Panc1 (cell line): ENCODE measurements at regions not wholly inside any gene's neighbourhood (a gene's known extent, or its start where the extent isn't known, plus 50 kb on each side); places are given as distances from the start of the nearest gene placed in this dataset.

ENCODE experiments used
- ATAC-seq: fragments of 200-7000 bp; cut with Tn5 transposase; 2 replicates; pipeline ENCODE4 v1.9.1; 2020; ENCODE audit warnings: mild to moderate bottlenecking, moderate library complexity
- BruUV-seq: library from RNA; stranded (reverse); fragments of 400-500 nt; replicated peaks from 2 replicates; lab custom pipeline; 2021; lab: Mats Ljungman, UMichigan
- CTCF ChIA-PET: fragments of 300-600 bp; sonication (Branson Sonifier 250); formaldehyde crosslinking; loops from one replicate; lab custom pipeline; 2022; ENCODE audit warnings: antibody characterized with exemption; lab: Charles Lee
- POLR2A ChIA-PET: fragments of 300-600 bp; sonication (Branson Sonifier 250); formaldehyde crosslinking; loops from one replicate; lab custom pipeline; 2022; ENCODE audit warnings: antibody characterized with exemption; lab: Charles Lee
- DNase-seq: peaks from one replicate; pipeline ENCODE4 v3.0.0-alpha.2; 2010; ENCODE audit warnings: low read depth, low spot score
- H3K27ac ChIP-seq: 2 replicates; pipeline ENCODE4 v1.5.1; 2011; ENCODE audit warnings: mild to moderate bottlenecking, low read length, inconsistent platforms
- H3K27me3 ChIP-seq: fragments of 200-500 bp; sonication (Bioruptor generic); 2 replicates; pipeline ENCODE4 v1.6.0; 2014; ENCODE audit warnings: low read length, inconsistent platforms; ENCODE audit not compliant: control insufficient read depth, insufficient read depth
- H3K36me3 ChIP-seq: fragments of 200-500 bp; sonication (Bioruptor generic); 2 replicates; pipeline ENCODE4 v1.5.1; 2014; ENCODE audit warnings: inconsistent platforms, mild to moderate bottlenecking, low read length, moderate library complexity; ENCODE audit not compliant: control insufficient read depth, insufficient read depth
- H3K4me1 ChIP-seq: 2 replicates; pipeline ENCODE4 v1.5.1; 2011; ENCODE audit warnings: inconsistent platforms, mild to moderate bottlenecking, low read length, moderate library complexity; ENCODE audit not compliant: control insufficient read depth, insufficient read depth
- H3K4me3 ChIP-seq, 2 experiments: 2 replicates each; pipeline ENCODE4 v1.5.1; 2011 to 2012; ENCODE audit warnings: low read depth in 2 of 2, low read length in 2 of 2, mild to moderate bottlenecking in 2 of 2, inconsistent platforms in 1 of 2, moderate library complexity in 1 of 2
- H3K9me3 ChIP-seq: fragments of 200-500 bp; sonication (Bioruptor generic); 2 replicates; pipeline ENCODE4 v1.5.1; 2014; ENCODE audit warnings: low read depth, mild to moderate bottlenecking, inconsistent platforms, low read length, moderate library complexity; ENCODE audit not compliant: control insufficient read depth, insufficient read depth
- POLR2AphosphoS5 ChIP-seq: IDR thresholded peaks from 2 replicates; pipeline ENCODE4 v1.6.1; 2012; ENCODE audit warnings: mild to moderate bottlenecking, low read depth, low read length, moderate library complexity
- SIN3A ChIP-seq: IDR thresholded peaks from 2 replicates; pipeline ENCODE4 v1.6.1; 2012; ENCODE audit warnings: low read depth, mild to moderate bottlenecking, low read length, moderate library complexity, borderline replicate concordance; ENCODE audit not compliant: insufficient read depth
- TCF7L2 ChIP-seq: IDR thresholded peaks from 2 replicates; pipeline ENCODE4 v1.6.1; 2011; ENCODE audit warnings: mild to moderate bottlenecking, low read depth, low read length, inconsistent platforms
- in situ Hi-C: cut with HindIII; loops from 2 replicates; pipeline ENCODE4 v1.10.0; 2016; ENCODE audit warnings: low sequenced_read_pairs, low pct_unique_long_range_greater_than_20kb
- intact Hi-C: fragments of 100-400 bp; cut with micrococcal nuclease; formaldehyde crosslinking; loops from one replicate; pipeline ENCODE4 v1.10.0; 2022; ENCODE audit not compliant: unreplicated experiment
- TF ChIP-seq, protein P1 (sequence below), 2 experiments: IDR thresholded peaks; 2 replicates each; pipeline ENCODE4 v1.6.1; 2011 to 2012; ENCODE audit warnings: low read depth in 2 of 2, control low read depth in 1 of 2, low read length in 1 of 2, mild to moderate bottlenecking in 1 of 2, moderate library complexity in 1 of 2; ENCODE audit not compliant: insufficient read depth in 1 of 2
- TF ChIP-seq, protein P2 (sequence below): fragments of 450-650 bp; IDR thresholded peaks from 2 replicates; pipeline ENCODE4 v1.5.1; 2017; ENCODE audit warnings: mild to moderate bottlenecking

DNA sequence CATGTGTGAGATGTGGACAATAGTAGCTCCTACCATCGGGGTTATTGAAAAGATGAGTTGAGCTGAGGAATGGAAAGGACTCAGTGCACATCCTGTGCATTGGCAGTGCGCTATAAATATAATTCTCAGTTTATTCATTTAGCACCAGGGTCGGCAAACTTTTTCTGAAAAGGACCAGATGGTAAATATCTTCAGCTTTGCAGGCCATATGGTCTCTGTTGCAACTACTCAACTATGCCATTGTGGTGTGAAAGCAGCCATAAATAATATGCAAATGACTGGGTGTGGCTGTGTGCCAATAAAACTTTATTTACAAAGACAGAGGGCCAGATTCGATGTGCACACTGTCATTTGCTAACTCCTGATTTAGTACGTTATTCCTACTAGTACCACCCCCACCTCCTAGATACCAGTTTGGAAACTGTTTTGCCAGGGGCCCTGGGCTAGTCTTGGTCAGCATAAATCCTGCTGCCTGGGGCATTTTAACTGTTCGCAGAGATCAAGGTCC is 422.9 kb upstream of the MKI67 start:
- BruUV-seq = no TSS peak
- CTCF ChIA-PET = no interaction called here
- no peak for DNase-seq

DNA sequence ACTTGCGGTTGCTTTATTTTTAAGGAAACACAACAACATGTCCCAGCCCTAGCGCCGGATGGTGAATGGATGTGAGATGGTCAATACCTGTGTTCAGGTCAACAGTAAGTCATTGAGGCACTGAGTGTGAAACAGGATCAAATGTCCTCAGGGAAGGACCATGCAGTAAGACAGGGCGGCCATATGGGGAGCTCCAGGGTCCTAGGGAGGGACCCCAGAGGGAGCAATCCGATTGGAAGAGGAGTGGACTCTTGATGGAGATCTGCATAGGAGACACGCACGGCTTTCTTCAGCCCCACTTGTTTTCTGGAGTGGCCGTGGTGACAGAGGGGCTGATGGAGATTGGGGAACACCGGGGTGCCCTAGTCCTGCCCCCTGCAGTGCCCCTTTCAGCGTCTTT is 423.8 kb upstream of the MKI67 start:
- in situ Hi-C loops (no loop called here), intact Hi-C loops (no loop called here)
- Histone ChIP-seq H3K4me3 (no peak overlapping the region), H3K27me3 (peaks cover 11% of the 10 kb centered on the region; the same call in 1 of the 2 replicates), H3K4me1 (no peaks in the 10 kb centered on the region), H3K36me3 (no peaks in the 10 kb centered on the region), H3K27ac (no peak overlapping the region), H3K9me3 (no peaks in the 10 kb centered on the region)
- POLR2A ChIA-PET = interaction anchor here (0.5 kb wide), 1 partner anchor 169 kb away, joined by 3 read pairs; no protein-coding TSS in a partner anchor
- CTCF ChIA-PET = no interaction called here
- DNase-seq (no peak), ATAC-seq (no peak)
- TF ChIP-seq, protein P1, sequence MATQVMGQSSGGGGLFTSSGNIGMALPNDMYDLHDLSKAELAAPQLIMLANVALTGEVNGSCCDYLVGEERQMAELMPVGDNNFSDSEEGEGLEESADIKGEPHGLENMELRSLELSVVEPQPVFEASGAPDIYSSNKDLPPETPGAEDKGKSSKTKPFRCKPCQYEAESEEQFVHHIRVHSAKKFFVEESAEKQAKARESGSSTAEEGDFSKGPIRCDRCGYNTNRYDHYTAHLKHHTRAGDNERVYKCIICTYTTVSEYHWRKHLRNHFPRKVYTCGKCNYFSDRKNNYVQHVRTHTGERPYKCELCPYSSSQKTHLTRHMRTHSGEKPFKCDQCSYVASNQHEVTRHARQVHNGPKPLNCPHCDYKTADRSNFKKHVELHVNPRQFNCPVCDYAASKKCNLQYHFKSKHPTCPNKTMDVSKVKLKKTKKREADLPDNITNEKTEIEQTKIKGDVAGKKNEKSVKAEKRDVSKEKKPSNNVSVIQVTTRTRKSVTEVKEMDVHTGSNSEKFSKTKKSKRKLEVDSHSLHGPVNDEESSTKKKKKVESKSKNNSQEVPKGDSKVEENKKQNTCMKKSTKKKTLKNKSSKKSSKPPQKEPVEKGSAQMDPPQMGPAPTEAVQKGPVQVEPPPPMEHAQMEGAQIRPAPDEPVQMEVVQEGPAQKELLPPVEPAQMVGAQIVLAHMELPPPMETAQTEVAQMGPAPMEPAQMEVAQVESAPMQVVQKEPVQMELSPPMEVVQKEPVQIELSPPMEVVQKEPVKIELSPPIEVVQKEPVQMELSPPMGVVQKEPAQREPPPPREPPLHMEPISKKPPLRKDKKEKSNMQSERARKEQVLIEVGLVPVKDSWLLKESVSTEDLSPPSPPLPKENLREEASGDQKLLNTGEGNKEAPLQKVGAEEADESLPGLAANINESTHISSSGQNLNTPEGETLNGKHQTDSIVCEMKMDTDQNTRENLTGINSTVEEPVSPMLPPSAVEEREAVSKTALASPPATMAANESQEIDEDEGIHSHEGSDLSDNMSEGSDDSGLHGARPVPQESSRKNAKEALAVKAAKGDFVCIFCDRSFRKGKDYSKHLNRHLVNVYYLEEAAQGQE (IDR thresholded peaks at IDR 0.05; ENCODE audit: insufficient read depth in 1 of 2, low read depth in 2 of 2, low read length in 1 of 2) = no peak
- TF ChIP-seq TCF7L2 (no peak), SIN3A (no peak), POLR2AphosphoS5 (no peak)
- TF ChIP-seq, protein P2, sequence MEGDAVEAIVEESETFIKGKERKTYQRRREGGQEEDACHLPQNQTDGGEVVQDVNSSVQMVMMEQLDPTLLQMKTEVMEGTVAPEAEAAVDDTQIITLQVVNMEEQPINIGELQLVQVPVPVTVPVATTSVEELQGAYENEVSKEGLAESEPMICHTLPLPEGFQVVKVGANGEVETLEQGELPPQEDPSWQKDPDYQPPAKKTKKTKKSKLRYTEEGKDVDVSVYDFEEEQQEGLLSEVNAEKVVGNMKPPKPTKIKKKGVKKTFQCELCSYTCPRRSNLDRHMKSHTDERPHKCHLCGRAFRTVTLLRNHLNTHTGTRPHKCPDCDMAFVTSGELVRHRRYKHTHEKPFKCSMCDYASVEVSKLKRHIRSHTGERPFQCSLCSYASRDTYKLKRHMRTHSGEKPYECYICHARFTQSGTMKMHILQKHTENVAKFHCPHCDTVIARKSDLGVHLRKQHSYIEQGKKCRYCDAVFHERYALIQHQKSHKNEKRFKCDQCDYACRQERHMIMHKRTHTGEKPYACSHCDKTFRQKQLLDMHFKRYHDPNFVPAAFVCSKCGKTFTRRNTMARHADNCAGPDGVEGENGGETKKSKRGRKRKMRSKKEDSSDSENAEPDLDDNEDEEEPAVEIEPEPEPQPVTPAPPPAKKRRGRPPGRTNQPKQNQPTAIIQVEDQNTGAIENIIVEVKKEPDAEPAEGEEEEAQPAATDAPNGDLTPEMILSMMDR = no peak
- BruUV-seq = no TSS peak

More for the DNA sequence above, 422.9 kb upstream of the MKI67 start:
- Histone ChIP-seq H3K9me3 (no peaks in the 10 kb centered on the region), H3K4me3 (no peak overlapping the region), H3K27ac (no peak overlapping the region), H3K36me3 (no peaks in the 10 kb centered on the region), H3K27me3 (peaks cover 16% of the 10 kb centered on the region; the same call in 1 of the 2 replicates), H3K4me1 (no peaks in the 10 kb centered on the region)
- TF ChIP-seq, protein P2 = no peak
- TF ChIP-seq TCF7L2 (no peak), POLR2AphosphoS5 (no peak), SIN3A (no peak)
- TF ChIP-seq, protein P1 (IDR thresholded peaks at IDR 0.05; ENCODE audit: insufficient read depth in 1 of 2, low read depth in 2 of 2, low read length in 1 of 2) = no peak
- ATAC-seq = no peak
- in situ Hi-C loops = no loop called here
- intact Hi-C loops = no loop called here
- POLR2A ChIA-PET = no interaction called here
